Right lobe of liver (tissue), 6 donors: ENCODE measurements at regions not wholly inside any gene's neighbourhood (a gene's known extent, or its start where the extent isn't known, plus 50 kb on each side); places are given as distances from the start of the nearest gene placed in this dataset.
"Not testable (repeated sequence)": the region's sequence is repeated elsewhere in the genome, so short reads cannot be mapped to it uniquely, and the experiment has no call there.

ENCODE experiments used
- ATAC-seq, 4 donors: fragments of 200-7000 bp; cut with Tn5 transposase; one replicate each; pipeline ENCODE4 v1.9.1; 2020; ENCODE audit warnings: mild to moderate bottlenecking in 4 of 4, moderate library complexity in 4 of 4
- DNase-seq, 3 donors: peaks; one replicate each; pipeline ENCODE4 v3.0.0-alpha.2; 2020
- H3K27ac ChIP-seq, 3 donors: fragments of 200-600 bp; one replicate each; pipeline ENCODE4 v1.8.0; 2022
- H3K27me3 ChIP-seq, 2 donors: fragments of 200-600 bp; one replicate each; pipeline ENCODE4 v1.8.0; 2022
- H3K36me3 ChIP-seq, 4 donors: fragments of 200-600 bp; sonication (generic) in 1 of 4; one replicate each; pipeline versions ENCODE4 v1.5.1 to v1.8.0; 2017 to 2022; ENCODE audit warnings: control low read depth in 1 of 4
- H3K4me1 ChIP-seq, 4 donors: fragments of 200-600 bp; sonication (generic) in 1 of 4; one replicate each; pipeline versions ENCODE4 v1.5.1 to v1.8.0; 2017 to 2022; ENCODE audit warnings: control low read depth in 1 of 4
- H3K4me3 ChIP-seq, 3 donors: fragments of 200-600 bp; one replicate each; pipeline ENCODE4 v1.8.0; 2022
- H3K9me3 ChIP-seq, 4 donors: fragments of 200-600 bp; sonication (generic) in 1 of 4; one replicate each; pipeline versions ENCODE4 v1.5.1 to v1.8.0; 2017 to 2022; ENCODE audit warnings: control low read depth in 1 of 4
- POLR2A ChIP-seq: fragments of 450-650 bp; IDR thresholded peaks from one replicate; pipeline ENCODE4 v1.6.1; 2017; ENCODE audit warnings: antibody characterized with exemption, mild to moderate bottlenecking
- WGBS: methylation state at CpG from one replicate; pipeline ENCODE4 v1.1.6; 2018; ENCODE audit warnings: low coverage, low lambda C conversion rate; ENCODE audit not compliant: insufficient coverage; ENCODE audit errors: missing lambda C conversion rate; 5-methylcytosine and 5-hydroxymethylcytosine counted together
- intact Hi-C, 2 donors: fragments of 100-400 bp; cut with DNase I; formaldehyde crosslinking; loops; one replicate each; pipeline versions ENCODE4 v1.11.2 to v1.14.1; 2022
- TF ChIP-seq, protein P1 (sequence below), 4 donors: fragments of 200-600 bp in 3 of 4; fragments of 450-650 bp in 1 of 4; IDR thresholded peaks; one replicate each; pipeline versions ENCODE4 v1.5.1 to v1.8.0; 2016 to 2022; ENCODE audit warnings: antibody characterized with exemption in 4 of 4, mild to moderate bottlenecking in 2 of 4
- donor health status: DM: no; HTN: yes; CAD: no.
- donor health status: DM: no; HTN: no; CAD: no.
- donor health status: DM: no; HTN: no; CAD: no.
- donor health status: DM: no; HTN: yes; CAD: no.
- donor health status: DM: no; HTN: yes; CAD: no.

- Histone ChIP-seq H3K4me1 (no peaks in the 10 kb centered on the region), H3K27me3 (no peaks in the 10 kb centered on the region), H3K4me3 (no peak overlapping the region), H3K36me3 (no peaks in the 10 kb centered on the region), H3K27ac (no peak overlapping the region), H3K9me3 (no peaks in the 10 kb centered on the region)
- 85% methylated on average over 2 of the region's 2 CpGs for WGBS
- intact Hi-C loops = no loop called here
- DNase-seq = no peak
- ATAC-seq = no peak
- no peak for TF ChIP-seq POLR2A
- TF ChIP-seq, protein P1, sequence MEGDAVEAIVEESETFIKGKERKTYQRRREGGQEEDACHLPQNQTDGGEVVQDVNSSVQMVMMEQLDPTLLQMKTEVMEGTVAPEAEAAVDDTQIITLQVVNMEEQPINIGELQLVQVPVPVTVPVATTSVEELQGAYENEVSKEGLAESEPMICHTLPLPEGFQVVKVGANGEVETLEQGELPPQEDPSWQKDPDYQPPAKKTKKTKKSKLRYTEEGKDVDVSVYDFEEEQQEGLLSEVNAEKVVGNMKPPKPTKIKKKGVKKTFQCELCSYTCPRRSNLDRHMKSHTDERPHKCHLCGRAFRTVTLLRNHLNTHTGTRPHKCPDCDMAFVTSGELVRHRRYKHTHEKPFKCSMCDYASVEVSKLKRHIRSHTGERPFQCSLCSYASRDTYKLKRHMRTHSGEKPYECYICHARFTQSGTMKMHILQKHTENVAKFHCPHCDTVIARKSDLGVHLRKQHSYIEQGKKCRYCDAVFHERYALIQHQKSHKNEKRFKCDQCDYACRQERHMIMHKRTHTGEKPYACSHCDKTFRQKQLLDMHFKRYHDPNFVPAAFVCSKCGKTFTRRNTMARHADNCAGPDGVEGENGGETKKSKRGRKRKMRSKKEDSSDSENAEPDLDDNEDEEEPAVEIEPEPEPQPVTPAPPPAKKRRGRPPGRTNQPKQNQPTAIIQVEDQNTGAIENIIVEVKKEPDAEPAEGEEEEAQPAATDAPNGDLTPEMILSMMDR (IDR thresholded peaks at IDR 0.05) = no peak
Observed at GRCh38 chr4:86511590-86511989, 82.5 kb upstream of the PTPN13 start.

- no peak overlapping the region for H3K27ac ChIP-seq
- ATAC-seq = no peak
- intact Hi-C loops = no loop called here
- no peaks in the 10 kb centered on the region for H3K36me3 ChIP-seq
- no peak for DNase-seq
- no peaks in the 10 kb centered on the region for H3K4me1 ChIP-seq
- no peak overlapping the region for H3K4me3 ChIP-seq
- H3K27me3 ChIP-seq = no peaks in the 10 kb centered on the region
- no peaks in the 10 kb centered on the region for H3K9me3 ChIP-seq
- TF ChIP-seq, protein P1 (IDR thresholded peaks at IDR 0.05) = no peak
- TF ChIP-seq POLR2A = no peak
Observed at GRCh38 chr4:86512631-86513030, 81.5 kb upstream of the PTPN13 start.

- H3K27ac ChIP-seq, H3K27me3 ChIP-seq, H3K4me3 ChIP-seq, H3K36me3 ChIP-seq, H3K4me1 ChIP-seq, DNase-seq, intact Hi-C loops, H3K9me3 ChIP-seq: not testable (repeated sequence)
- ATAC-seq = peak in 2 of 4 donors; percentile 31 to 70
- WGBS = 42% methylated on average over 1 of the region's 1 CpG
Observed at GRCh38 chr4:86515963-86516362, 78.2 kb upstream of the PTPN13 start.

DNA sequence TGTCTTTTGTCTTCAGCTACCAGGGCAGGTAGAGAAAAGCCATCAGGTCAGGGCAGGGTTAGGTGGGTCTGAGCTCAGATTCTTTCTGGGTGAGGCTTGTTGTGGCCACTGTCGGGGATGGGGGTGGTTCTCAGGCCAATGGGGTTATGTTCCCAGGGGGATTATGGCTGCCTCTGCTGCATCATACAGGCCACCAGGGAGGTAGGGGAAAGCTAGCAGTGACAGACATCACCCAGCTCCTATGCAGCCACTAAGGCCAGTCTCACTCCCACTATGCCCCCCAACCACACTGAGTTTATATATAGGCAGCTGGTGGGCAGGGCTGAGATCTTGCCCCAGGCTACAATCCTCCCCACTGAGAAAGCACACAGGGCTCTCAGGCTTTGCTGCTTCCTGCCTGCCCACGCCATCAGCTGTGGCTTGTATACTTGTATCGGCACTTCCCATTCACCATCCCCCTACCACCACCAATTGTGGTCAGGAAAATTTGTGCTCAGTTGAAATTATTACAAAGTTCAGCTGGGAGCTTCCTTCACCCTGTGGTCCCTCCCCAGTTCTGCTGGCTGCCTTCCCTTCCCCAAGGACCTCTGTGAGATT is 72.6 kb upstream of the PTPN13 start:
- Histone ChIP-seq H3K4me3 (no peak overlapping the region), H3K27me3 (no peaks in the 10 kb centered on the region), H3K4me1 (no peaks in the 10 kb centered on the region), H3K9me3 (no peaks in the 10 kb centered on the region), H3K27ac (no peak overlapping the region), H3K36me3 (no peaks in the 10 kb centered on the region)
- 50% methylated on average over 2 of the region's 3 CpGs for WGBS
- DNase-seq = no peak
- no peak for ATAC-seq
- TF ChIP-seq POLR2A = no peak
- TF ChIP-seq, protein P1 (IDR thresholded peaks at IDR 0.05) = no peak
- intact Hi-C loops = no loop called here

- H3K4me3 ChIP-seq = no peak overlapping the region
- 43% methylated on average over 4 of the region's 4 CpGs for WGBS
- no peak for DNase-seq
- ATAC-seq = no peak
- H3K9me3 ChIP-seq = no peaks in the 10 kb centered on the region
- no peaks in the 10 kb centered on the region for H3K27me3 ChIP-seq
- intact Hi-C loops = no loop called here
- H3K36me3 ChIP-seq = no peaks in the 10 kb centered on the region
- TF ChIP-seq, protein P1 (IDR thresholded peaks at IDR 0.05) = peak in 3 of 4 donors; percentile 6 to 12 (median 9)
- TF ChIP-seq POLR2A = no peak
- no peaks in the 10 kb centered on the region for H3K4me1 ChIP-seq
- no peak overlapping the region for H3K27ac ChIP-seq
Observed at GRCh38 chr4:86522349-86522748, 71.8 kb upstream of the PTPN13 start.
